ENCODE measurements at regions not wholly inside any gene's neighbourhood (a gene's known extent, or its start where the extent isn't known, plus 50 kb on each side); places are given as distances from the start of the nearest gene placed in this dataset.
"Not testable (repeated sequence)": the region's sequence is repeated elsewhere in the genome, so short reads cannot be mapped to it uniquely, and the experiment has no call there.

DNA sequence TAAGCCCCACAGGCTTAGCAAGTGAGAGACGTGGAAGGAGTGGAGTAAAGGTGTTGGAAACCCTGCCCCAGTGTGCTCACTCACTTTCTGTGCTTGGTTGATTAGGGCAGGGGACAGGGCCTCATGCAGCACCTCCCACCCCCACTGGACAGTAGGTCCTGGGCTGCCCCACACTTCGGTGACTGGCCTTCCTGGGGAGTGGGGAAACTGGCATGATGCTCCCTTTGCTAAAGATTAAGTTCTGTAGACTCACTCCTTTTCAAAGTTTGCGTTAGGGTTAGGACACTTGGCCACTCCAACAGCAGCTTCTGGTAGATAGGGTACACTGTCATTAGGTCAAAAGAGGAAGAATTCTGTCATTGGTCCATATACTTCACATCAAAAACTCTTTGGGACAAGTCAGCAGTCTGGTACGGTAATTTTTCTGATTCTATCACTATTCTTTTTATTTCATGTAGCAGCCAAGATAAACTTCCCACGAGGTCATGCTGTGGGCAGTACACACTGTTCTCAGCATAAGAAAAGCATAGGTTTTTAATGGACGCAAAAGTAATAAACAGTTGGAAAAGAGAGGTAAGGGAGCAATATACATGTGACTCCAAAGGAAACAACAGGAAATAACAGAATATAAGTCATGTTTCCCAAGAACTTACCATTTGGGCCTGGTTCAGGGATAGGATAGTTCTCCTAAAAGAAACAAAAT, 106.6 kb upstream of the TERB2 start:
- DNase-seq (ENCODE audit: low read depth in 2 of 2), result not testable (repeated sequence)

DNA sequence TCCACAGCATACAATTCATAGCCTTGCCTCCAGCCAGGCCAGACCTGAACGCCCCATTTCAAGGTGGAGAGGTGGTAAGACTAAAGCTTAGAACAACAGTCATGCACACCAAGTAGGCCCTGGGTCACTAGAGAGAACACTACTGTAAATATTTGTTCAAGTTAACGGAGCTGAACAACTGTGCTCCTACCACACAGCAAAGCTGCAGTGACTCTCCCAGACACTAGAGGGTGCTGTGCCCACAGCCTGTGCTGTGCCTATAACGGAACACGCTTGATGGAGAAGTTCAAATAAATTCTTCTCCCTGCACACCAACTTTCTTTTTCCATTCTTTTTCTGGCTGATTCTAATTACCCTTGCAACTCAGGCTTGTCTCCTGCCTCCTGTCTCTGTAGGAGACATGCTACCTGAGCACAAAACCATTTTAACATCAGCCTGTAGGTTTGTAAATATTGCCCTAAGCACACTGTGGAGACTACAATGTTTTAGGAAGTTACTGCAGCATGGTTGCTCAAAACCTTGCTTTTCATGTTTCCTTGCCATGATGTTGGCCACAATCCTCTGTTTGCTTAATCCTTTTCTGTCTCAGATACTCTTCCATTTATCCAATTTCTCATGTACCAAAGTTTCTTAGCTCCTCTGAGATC, 103.1 kb upstream of the TERB2 start:
- DNase-seq (ENCODE audit: low read depth in 2 of 2), result peak; percentile 44 to 56

DNA sequence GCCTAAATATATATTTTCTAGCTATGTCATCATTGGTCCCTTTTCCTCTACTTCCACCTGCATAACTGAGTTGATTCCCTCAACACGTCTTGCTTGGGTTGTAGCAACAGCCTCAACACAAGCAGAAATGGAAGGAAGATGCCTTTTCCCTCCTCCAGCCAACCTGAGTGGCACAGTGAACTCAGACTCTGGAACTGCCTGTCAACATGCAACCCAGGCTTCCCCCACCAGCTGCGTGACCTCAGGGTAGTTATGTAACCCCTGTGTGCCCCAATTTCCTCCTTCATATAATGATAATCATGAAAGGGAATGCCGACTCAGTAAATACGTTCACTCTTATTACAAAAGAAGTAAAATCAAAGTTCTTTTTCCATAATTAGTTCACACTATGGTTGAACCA, 101.8 kb upstream of the TERB2 start:
- not testable (repeated sequence) for DNase-seq (ENCODE audit: low read depth in 2 of 2)

- DNase-seq (ENCODE audit: low read depth in 2 of 2), result not testable (repeated sequence)
Observed at GRCh38 chr15:44856284-44856683, 100.2 kb upstream of the TERB2 start.

DNA sequence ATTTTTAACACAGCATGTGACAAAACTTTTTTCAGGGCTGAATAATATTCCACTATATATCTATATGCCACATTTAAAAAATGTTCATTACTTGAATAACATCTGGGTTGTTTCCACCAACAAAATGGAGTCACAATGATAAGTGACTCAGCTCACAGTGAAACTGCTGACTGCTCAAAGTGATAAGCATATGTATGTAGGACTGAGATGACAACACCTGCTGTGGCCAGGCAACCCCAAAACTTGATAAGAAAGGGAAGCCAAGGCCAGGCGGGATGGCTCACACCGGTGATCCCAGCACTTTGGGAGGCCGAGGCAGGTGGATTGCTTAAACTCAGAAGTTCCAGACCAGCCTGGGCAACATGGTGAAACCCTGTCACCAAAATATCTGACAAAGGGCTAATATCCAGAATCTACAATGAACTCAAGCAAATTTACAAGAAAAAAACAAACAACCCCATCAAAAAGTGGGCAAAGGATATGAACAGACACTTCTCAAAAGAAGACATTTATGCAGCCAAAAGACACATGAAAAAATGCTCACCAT, 99.2 kb upstream of the TERB2 start:
- DNase-seq (ENCODE audit: low read depth in 2 of 2), result not testable (repeated sequence)

GRCh38 chr15:44859088-44859487, 97.4 kb upstream of the TERB2 start:
- not testable (repeated sequence) for DNase-seq (ENCODE audit: low read depth in 2 of 2)

DNA sequence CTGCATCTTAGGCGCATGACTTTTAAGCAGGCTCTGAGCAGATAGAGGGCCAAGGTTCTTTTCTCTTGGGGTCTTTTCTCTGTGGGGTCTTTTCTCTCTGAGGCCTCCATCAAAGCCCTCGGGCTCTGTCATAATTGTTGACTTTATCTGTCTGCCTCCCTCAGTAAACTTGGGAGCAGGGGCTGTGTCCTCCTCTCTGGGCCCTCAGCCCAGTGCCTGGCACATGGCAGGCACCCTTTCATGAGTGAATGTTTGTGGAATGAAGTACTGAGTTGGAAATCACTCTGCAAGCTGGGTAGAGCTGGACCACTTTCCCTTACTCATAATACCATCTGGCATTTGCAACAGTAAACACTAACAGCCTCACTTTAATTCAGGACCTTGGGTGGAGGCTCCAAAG, 96.3 kb upstream of the TERB2 start:
- DNase-seq (ENCODE audit: low read depth in 2 of 2), result not testable (repeated sequence)

DNA sequence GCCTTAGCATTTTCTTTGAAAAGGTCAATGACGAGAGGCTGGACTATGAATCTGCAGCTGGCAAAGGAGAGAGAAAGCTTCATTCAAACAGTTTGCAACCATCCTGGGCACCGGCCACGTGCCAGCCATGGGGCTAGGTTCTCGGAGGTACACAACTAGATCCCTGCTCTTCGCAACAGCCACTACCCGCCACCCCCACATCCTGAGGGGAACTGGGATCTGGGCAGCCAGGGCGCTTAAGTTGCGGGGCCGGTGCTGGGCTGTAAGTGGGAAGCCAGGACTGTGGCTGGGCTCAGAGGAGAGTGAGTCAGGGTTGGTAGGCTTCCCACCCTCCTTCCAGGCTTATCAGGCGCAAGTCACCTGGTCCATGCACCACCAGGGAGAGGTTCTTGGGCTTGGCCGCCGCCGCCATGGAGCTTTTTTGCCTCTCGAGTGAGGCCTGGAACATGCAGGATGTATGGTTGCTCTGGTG, 95.0 kb upstream of the TERB2 start:
- DNase-seq (ENCODE audit: low read depth in 2 of 2), result no peak

- no peak for DNase-seq (ENCODE audit: low read depth in 2 of 2)
Observed at GRCh38 chr15:44861917-44862316, 94.6 kb upstream of the TERB2 start.

DNA sequence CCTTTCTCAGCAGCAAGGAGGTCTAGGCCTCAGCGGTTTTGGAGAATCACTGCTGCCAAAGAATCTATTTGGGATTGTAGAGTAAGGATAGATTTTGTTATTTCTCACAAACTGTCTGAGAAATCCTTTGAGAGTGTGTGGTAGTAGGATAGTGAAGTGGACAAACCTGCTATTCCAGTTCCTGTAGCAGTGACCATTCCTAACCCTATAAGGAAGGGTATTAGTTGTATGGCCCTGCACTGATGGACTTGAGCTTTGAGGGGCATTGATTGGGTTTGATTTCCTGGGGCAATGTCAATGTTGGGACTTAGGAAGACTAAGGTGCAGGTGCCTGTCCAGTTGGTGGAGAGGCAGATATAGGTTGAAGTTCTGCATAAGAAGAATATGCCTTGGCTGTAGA, 93.6 kb upstream of the TERB2 start:
- DNase-seq (ENCODE audit: low read depth in 2 of 2), result not testable (repeated sequence)

DNA sequence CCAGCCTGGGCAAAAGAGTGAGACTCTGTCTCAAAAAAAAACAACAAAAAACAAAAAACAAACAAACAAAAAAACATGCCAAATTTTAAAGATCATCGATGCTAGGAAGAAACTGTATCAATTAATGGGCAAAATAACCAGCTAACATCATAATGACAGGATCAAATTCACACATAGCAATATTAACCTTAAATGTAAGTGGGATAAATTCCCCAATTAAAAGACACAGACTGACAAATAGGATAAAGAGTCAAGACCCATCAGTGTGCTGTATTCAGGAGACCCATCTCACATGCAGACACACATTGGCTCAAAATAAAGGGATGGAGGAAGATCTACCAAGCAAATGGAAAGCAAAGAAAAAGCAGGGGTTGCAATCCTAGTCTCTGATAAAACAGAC, 88.4 kb upstream of the TERB2 start:
- DNase-seq (ENCODE audit: low read depth in 2 of 2), result not testable (repeated sequence)

GRCh38 chr15:44870125-44870524, 86.4 kb upstream of the TERB2 start:
- not testable (repeated sequence) for DNase-seq (ENCODE audit: low read depth in 2 of 2)

GRCh38 chr15:44873103-44873502, 83.4 kb upstream of the TERB2 start:
- no peak for DNase-seq (ENCODE audit: low read depth in 2 of 2)

GRCh38 chr15:44879066-44879465, 77.4 kb upstream of the TERB2 start:
- DNase-seq (ENCODE audit: low read depth in 2 of 2), result no peak

DNA sequence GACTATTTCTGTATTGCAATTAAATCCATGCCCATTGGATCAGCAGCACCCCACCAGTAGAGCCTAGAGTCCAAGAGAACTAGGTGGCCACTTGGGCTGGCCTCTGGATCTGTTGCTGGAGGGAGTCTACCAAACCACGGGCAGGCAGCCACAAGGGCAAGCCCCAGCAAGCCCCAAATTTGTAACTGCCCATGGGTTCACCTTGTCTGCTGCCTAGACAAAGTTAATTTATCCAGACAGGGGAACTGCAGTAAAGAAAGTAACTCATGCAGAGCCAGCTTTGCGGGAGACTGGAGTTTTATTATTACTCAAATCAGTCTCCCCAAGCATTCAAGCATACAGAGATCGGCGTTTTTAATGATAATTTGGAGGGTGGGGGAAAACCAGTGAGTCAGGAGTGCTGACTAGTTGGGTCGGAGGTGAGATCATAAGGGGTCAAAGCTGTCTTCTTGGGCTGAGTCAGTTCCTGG, 74.0 kb upstream of the TERB2 start:
- peak; percentile 1 to 34 for DNase-seq (ENCODE audit: low read depth in 2 of 2)

DNA sequence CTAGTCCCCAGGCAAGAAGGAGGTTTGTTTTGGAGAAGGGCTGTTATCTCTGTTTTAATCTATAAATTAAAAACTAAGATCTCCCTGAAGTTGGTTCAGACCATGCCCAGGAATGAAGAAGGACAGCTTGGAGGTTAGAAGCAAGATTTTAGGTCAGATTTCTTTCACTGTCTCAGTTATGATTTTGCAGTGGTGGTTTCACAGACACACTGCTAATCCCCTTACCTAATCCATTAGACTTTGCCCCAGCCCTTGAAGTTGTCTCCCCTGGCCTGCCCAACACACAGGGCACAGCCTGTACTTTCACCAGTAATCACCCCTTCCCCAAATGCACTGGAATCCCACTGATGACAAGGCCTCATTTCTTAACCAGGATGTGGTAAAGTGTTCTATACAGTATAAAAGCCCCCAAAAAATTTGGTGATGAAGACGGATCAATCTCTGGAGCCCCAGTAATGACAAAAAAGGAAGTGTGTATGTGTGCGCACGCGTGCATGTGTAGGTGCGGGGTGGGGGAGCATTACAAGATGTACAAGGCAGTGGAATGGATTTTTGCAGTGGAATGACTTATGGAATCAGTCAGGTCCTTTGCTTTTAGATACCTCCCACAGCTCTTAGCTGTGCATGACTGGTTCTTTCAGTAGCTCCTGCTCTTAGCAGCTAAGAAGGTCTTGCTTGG, 73.1 kb upstream of the TERB2 start:
- no peak for DNase-seq (ENCODE audit: low read depth in 2 of 2)

DNA sequence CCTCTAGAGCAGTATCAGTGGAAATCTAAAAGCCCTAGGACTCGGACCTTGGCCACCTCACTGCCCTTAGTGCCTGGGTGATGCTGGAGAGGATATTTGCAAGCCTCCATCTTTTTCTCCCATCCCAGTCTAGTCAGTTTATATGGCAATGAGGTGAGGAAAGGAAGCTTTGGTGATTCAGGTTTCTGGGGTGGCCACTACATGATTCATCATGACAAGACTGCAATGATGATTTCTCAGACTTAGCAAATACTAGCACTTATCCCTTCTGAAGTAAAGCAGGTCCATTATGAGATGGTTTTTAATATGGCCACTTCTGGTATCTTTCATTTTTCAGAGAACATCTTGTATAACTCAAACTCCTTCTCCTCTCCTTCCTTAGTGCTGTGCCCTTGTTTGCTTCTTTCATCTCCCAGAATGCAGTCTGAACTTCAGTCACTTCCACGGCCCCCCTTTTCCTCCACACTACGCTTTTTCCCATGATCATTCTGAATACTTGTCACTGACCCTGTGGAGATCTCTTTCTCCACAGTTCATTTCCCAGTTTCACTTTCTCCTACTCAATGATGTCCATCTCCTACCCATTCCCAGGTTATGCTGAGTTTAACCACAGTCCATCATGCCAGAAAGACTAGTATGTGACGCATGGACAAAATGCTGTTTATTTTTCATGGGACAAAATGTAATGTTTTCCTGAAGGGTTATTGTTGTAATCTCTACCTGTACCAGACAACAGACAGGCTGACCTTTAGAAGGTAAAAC, 57.4 kb upstream of the TERB2 start:
- DNase-seq (ENCODE audit: low read depth in 2 of 2), result not testable (repeated sequence)

- not testable (repeated sequence) for DNase-seq (ENCODE audit: low read depth in 2 of 2)
Observed at GRCh38 chr15:44899775-44900174, 56.7 kb upstream of the TERB2 start.

DNA sequence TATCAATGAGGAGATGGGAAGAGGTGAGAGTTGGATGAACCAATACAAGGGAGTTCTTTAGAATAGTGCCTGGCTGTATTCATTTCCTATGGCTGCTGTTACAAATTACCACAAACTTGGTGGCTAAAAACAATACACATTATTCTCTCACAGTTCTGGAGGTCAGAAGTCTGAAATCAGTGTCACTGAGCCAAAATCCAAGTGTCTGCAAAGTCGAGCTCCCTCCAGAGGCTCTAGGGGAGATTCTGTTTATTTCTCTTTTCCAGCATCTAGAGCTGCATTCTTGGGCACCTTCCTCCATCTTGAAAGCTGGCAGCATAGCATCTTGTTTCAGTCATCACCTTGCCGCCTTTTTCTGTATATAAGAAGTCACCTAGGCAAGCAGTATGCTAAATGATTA, 55.7 kb upstream of the TERB2 start:
- not testable (repeated sequence) for DNase-seq (ENCODE audit: low read depth in 2 of 2)

DNA sequence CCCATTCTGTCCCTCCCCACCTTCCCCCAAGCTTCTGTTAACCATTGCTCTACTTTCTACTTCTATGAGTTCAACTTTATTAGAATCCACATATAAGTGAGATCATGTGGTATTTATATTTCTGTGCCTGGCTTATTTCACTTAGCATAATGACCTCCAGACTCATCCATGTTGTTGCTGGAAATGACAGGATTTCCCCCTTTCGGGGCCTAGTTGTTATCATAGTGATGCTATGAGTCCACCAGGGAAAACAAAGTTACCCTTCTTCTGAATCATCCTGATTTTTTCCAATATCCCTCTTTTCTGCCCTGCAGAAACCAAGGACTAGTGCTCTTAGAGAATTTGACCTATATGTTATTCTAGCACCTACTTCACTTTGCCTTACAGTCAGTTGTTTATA, 53.2 kb upstream of the TERB2 start:
- not testable (repeated sequence) for DNase-seq (ENCODE audit: low read depth in 2 of 2)

- DNase-seq (ENCODE audit: low read depth in 2 of 2), result not testable (repeated sequence)
Observed at GRCh38 chr15:44904651-44905340, 51.7 kb upstream of the TERB2 start.

All from stimulated activated CD8-positive, alpha-beta memory T cell treated with anti-CD3 and anti-CD28 coated beads, Interleukin-2, amount 100 ng/mL, for 48 hours (primary cell).